ENCODE measurements at regions not wholly inside any gene's neighbourhood (a gene's known extent, or its start where the extent isn't known, plus 50 kb on each side); places are given as distances from the start of the nearest gene placed in this dataset.
"Not testable (repeated sequence)": the region's sequence is repeated elsewhere in the genome, so short reads cannot be mapped to it uniquely, and the experiment has no call there.

DNA sequence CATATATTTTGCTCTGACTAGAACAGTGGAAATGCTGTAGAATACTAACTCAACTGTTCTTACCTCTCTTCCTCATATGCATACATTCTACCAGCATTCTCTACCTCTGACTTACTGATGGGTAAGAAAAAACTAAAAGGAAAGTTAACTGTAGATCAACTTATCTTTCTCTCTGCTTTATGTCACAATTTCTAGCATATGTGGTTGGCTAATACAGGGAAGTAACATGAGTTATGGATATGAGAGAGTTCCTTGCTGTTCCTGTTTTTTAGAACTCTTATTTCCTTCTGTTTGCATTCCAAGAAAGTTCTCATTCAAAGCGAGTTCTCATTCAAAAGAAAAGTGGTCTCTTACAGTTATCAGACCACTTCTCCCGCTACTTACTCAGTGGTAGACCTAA, 226.8 kb upstream of the SGK1 start:
- no peak for DNase-seq

DNA sequence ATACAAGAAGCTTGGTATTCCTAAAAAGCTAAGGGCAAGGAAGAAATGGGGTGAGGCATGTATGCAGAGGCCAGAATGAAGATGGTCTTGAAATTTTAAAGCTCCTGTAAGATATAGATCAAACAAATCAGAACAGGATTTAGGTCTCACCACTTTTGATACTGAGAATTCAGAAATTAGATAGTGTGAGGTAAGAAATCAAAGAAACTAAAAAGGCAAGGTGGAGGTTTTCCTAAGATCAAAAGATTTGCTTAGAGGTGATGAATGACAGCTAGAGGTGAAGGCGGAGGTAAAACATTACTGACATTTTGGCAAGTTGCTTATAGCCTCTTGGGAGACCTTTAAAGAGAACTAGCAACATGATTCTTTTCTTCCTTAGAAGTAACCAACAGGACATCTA, 225.2 kb upstream of the SGK1 start:
- DNase-seq, result no peak

DNA sequence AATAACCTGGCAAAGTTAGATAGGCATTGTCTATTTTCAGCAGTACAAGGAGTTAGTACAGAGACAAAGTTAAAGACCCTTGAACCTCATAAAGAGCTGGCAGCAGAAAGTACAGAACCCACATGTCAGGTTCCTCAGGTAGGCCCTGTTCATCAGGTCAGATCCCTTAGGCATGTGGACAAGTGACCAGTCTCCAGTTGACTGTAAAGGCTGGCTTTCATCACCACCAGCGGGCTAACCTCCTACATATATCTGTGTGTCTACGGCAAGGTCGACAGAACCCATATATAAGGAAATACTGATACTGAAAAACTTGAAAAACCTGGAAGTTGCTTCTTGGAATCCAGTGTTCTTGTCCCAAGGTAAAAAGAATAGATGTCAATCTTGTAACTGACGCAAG, 223.1 kb upstream of the SGK1 start:
- DNase-seq, result no peak

DNA sequence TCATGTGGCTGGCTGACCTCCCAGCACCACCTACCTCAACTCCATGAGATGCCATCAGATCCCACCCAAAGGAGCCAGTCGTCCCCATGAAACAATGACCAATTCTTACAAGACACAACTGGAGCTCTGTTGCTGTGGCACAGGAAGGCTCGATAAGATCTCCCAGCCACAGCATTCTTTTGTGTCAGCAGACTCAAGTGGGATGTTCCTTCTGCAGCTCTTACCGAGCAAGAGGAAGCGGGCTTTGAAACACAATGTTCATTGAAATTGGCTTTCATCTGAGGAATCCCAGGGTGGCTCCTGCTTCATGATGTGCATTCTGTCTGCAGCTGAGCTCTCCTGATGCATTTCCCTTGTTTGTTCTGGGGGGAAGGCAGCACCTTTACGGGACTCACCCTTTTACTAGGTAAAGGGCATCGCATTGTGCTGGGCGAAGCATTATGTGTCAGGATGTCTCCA, 222.0 kb upstream of the SGK1 start:
- peak; percentile 66 for DNase-seq

DNA sequence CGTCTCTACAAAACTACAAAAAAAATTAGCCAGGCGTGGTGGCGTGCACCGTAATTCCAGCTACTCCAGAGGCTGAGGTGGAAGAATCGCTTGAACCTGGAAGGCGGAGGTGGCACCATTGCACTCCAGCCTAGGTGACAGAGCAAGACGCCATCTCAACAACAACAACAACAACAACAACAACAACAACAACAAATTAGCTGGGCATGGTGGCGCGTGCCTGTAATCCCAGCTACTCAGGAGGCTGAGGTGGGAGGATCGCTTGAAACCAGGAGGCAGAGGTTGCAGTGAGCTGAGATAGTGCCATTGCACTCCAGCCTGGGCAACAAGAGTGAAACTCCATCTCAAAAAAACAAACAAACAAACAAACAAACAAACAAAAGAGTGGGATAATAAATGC, 219.9 kb upstream of the SGK1 start:
- DNase-seq, result not testable (repeated sequence)

DNA sequence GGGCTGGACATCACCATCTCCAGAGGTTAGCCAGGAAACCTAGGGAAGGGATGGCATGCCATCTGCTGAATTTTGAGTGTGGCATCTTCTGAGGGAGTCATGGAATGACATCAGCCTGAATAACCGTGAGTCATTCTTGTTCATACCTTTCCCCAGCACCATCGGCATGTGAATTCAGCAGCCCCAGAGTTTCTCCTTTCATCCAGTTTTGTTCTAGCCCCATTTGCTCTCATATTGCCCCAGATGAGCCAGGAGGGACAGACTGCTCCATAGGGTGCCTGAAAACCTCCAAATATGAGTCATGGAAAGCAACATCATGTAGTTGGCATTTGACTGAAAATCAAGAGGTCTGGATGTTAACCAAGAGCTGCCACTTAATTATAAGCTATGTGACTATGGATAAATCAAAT, 219.2 kb upstream of the SGK1 start:
- DNase-seq, result no peak

DNA sequence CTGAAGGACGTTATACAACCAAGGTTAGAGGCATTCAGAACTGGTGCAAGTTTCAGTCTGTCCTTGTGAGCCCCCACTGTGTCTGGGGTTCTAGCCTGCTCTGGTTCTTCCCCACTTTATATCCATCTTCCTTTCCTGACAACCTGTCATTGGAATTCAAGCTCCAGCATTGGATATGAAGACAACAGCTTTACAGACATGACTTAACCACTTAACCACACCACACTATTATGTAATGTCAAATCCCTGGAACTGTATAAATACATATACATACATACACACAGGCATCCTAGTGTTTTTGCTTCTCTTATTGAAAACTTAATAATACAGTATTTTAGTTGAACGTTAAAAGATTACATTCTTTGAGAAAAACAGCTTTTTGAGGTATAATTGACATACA, 217.9 kb upstream of the SGK1 start:
- no peak for DNase-seq

DNA sequence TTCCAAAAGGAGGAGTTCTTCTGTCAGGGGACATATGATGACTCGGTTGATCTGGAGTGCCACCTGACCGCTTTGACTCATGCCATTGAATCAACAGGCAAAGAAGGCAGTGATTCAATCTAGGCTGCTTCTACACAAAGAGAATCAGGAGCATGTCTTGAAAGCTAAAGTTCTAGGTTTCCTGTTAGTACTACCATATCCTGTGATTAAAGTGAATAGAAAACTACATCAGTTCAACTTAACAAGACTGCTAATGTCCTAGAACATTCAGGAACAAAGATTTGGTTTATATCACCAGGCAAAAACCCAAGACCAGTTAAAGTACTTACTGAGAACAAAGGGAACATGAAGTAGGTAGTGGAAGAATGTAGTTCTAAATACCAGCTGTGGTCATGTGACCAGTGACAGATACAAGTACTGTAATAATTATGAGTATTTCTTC, 216.8 kb upstream of the SGK1 start:
- no peak for DNase-seq

DNA sequence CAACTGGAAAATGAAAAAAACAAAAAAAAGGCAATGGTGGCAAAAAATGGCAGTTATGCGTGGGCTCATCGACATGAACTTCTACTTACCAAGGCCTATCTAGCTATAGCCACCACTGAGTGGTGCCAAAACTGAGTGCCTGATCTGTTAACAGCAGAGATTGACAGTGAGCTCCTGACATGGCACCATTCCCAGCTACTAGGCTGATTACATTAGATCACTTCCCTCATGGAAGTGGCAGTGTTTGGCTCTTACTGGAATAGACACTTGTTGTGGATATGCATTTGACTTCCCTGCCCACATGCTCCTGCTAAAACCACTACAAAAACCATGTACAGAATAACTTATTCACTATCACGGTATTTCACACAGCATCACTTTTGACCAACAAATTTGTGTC, 216.1 kb upstream of the SGK1 start:
- DNase-seq, result no peak

DNA sequence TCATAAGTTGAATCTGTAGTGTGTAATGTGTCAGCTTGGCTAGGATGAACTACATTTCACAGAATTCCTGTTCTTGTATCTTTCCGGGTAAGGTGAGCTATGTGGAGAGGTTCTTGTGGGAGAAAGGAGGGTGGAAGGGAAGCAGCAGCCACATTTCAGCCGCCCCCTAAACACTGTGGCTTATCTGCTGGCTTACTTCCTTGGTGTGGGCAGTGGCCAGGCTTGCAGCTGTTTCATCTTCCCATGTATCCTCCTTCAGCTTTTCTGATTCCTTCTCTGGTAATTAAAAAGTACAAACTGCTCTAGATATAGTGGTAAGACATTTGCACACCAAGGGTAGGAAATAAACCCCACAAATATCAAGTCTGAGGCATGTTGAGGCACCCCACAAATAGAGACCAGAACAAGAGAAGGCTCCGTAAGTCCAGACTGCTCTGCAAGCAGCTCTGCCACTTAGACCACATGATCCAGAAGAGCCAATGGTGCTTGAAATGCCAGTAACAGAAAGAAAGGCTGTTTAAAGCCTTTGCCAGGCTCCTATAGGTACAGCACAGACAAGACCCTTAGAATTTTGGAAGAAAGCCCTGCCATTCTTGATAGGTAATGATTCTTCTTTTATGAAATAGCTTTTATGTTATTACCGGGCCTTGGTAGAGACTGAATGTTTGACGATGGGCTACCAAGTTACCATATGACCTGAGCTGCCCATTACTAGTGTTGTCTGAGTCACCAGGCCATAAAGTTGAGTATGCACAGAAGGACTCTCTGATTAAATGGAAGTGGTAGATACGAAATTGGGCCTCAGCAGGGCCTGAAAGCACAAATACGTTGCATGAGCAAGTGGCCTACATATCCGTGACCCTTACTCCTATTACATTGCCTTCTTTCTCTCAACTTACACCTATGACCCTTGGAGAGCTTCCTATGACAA, 215.0 kb upstream of the SGK1 start:
- peak; percentile 21 for DNase-seq

DNA sequence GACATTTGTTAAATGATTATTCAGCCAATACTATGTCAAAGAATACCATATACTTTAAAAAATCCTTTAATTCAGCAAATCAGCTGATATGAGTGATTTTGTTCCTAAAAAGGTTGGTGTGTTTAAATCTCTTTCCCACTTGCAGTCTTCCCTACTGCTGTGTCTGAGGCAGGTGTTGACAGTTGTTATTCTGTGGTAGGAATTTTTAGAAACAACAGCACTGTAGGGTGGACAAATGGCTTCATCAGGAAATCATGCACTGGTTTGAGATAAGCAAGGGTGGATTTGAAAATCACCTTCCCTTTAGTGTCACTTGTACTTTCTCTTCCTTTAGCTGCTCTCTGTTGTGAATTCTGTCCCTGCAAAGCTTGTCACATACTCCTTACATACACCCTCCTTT, 213.7 kb upstream of the SGK1 start:
- DNase-seq, result no peak

DNA sequence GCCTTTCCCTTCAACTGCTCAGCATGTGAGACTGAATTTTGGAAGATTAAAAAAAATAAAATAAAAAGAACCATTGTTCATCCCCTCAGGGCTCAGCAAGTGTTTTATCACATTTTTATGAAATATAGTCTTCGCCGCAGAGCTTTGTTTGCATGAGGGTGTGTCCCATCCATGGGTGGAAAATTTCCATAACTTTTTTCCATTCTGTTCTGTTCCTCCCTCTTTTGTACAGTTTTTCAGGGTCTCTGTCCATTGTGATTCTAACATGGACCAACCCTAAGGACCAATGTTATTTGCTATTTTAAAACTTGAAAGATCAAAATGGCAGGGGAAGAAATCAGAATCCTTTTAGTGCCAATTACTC, 213.3 kb upstream of the SGK1 start:
- DNase-seq, result no peak

DNA sequence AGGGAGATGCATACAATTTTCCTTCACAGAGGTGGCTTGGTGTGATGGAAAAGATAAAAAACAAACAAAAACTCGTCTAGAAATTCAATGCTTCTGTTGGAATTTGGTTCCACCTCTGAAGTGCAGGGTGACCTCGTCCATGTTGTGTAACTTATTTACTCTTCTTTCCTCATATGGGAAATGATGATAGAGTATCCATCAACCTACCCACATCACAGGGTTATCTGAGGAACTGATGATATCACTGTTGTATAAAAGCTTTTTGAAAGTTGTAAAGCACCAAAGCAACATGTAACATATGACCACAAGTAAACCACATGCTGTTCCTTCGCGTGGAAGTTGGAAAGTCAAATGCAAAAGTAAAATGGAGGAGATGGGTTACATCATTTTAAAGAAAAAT, 212.0 kb upstream of the SGK1 start:
- DNase-seq, result no peak

DNA sequence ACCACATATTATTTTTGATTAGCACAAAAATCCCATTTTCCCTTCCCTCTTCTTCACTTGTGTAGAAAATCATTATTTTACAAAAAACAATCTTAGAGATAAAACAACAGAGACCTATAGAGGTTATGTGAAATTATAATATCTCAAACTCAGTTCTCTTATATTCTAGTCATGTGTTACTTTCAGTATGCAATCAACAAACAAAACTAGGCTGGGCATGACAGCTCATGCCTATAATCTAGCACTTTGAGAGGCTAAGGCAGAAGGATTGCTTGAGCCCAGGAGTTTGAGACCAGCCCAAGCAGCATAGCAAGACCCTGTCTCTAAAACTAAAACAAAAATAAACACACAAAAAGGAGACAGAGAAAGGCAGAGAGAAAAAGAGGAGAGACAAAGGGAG, 211.4 kb upstream of the SGK1 start:
- no peak for DNase-seq

DNA sequence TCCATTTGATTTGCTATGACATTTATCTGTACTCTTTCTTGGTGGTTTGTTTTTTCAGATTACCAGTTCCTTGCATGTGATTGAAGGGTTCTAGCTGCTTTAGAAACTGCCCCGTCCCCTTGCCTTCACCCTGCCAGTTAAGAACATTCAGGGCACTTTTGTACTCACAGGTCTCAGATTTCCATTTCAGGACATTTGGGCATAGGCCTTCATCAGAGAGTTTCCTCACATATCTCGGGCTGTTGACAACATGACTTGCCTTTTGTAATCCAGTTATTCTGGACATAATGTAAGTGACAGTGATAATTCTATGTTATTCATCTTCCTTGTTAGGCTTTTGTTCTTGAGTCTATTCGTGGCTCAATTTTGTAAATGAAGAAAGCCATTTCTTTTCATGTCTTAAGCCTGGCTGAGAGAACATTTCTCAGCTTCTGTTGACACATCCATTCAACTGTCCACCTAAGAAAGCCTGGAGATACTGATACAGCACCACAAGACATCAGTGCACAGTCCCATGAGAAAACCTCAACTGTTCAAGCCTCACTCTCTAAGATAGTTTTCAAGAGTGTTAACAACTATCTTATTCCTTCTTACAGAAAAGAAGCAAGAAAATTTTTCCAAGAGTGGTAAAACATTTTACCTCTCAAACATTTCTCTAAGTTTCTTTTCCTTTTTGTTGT, 209.3 kb upstream of the SGK1 start:
- DNase-seq, result no peak

DNA sequence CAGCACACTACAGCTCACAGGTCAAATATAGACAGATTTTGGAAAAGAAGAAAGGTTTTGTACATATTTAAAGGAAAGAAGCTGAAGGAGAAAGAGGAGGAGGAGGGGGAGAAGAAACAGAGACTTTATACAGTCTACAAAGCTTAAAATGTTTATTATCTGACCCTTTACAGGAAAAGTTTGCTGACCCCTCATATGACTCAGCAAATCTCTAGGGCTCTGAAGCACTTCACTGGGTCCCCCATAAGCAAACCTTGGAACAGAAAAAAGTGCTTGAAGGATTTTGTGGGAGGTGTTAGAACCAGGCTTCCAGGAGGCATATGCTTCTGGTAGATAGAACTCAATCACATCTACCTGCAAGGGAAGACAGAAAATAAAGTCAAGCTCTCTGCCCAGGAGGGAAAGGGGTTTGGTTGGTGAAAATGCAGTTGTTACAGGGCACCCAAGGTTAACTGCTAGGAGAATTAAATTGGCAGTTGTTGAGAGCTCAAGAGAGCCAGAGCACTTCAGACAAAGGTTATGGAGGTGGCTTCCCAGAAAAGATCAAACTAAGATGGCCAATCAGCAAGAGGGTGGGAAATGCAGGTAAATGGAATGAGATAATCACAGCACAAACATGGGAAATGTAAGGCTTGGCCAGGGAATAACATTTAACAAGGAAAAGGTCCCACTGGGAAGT, 207.4 kb upstream of the SGK1 start:
- DNase-seq, result no peak

DNA sequence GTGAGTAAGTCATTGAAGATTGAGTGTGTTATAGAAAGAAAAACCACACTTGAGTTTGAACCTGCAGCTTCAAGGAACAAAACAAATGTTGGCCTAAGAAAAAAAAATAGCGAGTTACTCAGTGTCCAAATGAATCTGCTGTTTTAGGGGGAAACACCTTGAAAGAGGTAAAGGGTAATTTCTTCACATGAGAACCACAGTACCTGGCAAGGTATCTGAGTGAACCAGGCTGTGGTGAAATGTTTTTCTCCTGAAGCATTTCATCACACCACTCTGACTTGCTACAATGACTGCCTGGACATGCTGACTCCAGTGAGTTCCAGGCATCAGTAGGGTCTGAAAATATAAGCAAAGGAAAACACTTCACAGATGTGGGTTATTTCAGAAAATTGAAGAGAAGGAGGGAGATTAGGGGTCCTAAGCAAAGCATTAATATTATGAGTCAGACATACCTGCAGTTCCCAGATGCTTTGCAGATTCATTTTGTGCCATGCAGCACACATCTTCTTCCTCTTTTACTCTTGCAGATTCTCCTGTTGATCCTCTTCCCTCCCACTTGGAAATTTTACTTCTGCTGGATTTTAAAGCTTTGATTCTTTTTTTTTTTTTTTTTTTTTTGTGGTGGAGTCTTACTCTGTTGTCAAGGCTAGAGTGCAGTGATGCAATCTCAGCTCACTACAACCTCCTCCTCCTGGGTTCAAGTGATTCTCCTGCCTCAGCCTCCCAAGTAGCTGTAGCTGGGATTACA, 206.2 kb upstream of the SGK1 start:
- no peak for DNase-seq

DNA sequence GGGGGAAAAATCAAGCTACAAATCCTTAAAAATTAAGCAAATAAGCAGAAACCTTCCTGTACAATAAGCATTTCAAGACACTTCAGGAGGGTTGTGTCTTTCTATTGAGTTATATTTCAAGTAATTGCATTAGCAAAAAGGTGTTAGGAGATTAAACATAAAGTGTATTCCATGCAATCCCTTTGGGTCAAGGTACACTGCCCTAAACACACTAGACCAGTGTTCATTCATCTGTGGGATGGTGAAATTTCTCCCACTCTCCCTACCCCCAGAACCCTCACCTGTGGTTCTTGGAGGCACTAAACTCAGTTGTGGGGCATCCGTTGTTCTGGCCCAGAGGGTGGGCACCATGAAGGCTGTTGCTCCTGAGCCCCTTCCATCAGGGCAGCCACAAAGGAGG, 205.1 kb upstream of the SGK1 start:
- no peak for DNase-seq

DNA sequence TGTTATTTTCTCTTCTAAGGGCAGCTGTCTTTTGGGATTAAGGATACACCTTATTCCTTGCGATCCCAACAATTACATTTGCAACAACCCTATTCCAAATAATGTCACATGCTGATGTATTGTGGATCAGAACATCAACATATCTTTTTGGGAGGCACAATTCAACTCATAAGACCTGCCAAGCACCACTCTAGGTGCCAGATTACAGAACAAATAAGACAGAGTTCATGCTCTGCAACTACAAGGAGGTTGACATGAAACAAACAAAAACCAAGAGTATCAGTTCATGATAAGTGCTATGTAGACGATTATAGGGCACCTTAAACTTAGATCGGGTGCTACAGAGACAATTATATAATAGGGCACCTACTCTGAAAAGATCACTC, 203.2 kb upstream of the SGK1 start:
- DNase-seq, result no peak

DNA sequence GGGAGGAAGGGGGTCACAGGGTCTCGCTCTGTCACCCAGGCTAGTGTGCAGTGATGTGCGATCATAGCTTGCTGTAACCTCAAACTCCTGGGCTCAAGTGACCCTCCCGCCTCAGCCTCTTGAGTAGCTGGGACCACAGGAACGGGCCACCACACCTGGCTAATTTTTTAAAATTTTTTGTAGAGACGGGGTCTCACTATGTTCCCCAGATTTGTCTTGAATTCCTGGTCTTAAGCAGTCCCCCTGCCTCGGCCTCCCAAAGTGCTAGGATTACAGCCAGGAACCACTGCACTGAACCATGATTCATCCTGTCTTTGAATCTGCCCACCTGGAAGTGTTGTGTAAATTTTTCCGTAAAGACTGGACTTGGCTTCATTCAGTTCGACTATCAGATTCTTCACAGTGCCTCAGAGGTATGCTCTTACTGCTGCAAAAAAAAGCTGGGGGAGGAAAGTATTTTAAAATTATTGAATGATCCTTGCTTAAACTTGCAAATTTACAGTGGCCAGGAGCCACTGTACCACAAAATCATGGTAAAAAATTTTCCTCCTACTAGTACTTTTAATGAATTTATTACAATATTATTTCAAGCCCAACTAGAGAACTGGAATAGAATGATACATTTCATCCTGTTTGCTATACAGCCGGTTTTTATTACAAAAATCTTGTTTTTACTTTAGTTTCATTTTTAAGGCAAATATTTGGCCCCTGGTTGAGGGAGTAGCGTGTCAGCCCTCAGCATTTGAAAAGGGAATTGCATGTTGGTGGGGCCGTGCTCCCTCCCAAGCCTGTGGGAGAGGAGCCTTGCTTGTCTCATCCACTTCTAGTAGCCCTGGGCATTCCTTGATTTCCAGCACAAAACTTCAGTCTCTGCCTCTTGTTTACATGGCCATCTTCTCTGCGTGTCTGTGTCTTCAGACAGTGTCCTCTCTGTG, 202.5 kb upstream of the SGK1 start:
- no peak for DNase-seq

DNA sequence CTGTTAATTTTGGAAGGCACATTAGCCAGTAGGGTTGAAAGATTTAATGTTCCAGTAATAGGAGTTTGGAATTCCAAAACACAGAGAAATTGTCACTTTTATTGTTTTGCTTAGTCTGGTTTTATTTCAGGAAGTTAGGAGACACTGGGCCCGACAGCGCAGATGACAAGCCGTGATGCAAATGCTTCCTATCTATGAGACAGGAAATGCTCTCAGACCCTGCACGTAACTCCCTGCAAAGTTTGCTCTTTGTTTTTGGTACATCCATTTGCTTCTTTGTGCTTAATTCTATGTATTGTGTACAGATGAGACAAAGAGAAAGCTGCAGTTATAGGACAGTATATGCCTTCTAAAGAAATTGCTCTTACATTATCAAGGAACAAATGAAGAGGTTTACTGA, 201.6 kb upstream of the SGK1 start:
- DNase-seq, result peak; percentile 20

DNA sequence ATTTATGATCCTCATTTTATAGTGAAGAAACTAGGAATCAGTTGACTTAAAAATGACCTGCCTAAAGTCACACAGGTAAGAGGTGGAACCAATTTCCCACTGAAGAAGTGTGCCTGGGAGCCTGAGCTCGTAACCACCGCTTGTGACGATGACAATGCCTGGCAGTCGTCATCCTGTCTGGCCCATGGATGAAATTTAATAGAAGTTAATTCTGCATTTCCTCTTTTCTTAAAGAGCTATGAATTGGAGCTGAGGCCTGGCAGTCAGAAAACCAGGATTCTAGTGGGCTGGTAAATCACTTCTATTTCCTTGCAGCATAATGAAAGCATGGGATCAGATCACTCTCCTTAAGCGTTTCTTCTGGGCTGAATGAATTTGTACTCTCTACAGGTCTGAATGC, 200.0 kb upstream of the SGK1 start:
- DNase-seq, result no peak

Data from midbrain (tissue), 1 donor.